ENCODE measurements at regions not wholly inside any gene's neighbourhood (a gene's known extent, or its start where the extent isn't known, plus 50 kb on each side); places are given as distances from the start of the nearest gene placed in this dataset.

GRCh38 chr2:240209493-240209892, 69.0 kb upstream of the OTOS start:
- H3K27ac ChIP-seq: no peak overlapping the region
- no peak for TF ChIP-seq CTCF (conservative IDR thresholded peaks at IDR 0.05)

DNA sequence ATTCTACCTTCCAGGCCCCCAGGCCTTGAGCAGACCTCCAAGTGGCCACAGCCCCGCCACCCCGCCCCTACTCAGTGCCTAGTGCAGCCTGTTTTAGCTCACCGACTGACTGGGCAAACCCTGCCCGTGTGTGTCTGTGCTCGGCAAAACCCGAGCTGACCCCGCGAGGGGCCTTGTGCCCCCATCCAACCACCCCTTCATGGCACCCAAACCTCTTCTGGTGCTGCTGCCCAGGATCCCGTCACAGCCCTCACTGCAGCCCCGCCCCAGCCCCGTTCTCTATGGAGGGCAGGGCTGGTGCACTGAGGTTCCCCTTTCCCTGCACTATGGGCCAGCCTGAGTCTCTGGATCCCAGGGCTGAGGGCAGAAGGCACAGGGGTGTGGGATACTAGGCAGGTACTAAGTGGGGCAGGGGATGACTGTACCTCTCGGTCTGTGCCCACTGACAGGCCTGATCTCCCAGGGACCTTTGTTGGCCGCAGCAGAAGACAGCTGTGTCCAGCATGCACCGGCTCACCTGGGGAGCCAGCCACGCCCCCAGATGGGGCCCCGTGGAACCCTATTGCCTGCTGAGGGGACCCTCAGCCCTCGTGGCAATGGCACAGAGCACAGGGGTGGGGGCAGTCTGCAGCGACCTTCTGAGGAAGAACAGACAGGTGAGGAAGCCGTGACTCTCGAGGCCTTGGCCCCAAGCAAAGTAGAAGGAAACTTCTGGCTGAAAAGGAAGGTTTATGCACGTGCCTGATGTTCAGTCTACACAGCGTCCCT, 69.9 kb upstream of the OTOS start:
- no peak for TF ChIP-seq CTCF (conservative IDR thresholded peaks at IDR 0.05)
- no peak overlapping the region for H3K27ac ChIP-seq

GRCh38 chr2:240211096-240211495, 70.6 kb upstream of the OTOS start:
- TF ChIP-seq CTCF (conservative IDR thresholded peaks at IDR 0.05): no peak
- no peak overlapping the region for H3K27ac ChIP-seq

DNA sequence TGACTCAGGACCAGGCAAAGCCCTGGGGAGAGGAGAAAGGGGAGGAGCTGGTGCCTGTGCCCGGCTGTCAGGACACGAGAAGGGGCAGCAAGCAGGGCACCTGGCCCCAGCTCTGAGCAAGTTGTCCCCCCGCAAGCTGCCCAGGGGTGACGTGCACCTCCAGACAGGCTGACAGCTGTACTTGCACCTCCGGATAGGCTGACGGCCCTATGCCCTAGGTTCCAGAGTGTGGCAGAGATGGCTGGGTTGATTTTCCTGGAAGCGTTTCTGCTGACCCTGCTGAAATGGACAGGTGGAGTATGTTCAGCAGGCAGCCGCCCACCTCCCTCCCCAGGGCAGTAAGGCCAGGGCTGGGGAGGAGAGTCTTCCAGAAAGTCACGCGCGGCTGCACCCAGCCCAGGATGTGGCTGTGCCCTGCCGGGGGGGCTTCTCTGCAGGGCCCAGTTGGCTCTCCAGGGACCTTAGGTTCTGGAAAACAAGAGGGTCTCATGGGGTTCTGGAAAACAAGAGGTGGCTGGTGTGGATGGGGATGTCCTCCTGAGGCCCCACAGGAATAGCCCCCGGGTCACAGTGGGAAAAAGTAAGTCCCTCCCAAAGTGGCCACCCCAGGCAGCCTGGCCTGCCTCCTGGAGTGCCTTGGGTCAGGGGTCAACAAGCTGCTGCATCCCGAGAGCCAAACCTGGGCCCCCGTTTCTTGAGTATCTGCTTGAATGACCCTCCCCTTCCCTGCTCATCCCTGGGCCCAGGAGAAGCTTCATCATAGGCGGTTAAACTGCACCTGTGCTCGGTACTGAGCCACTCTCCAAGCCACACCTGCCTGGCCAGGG, 71.4 kb upstream of the OTOS start:
- H3K27ac ChIP-seq: no peak overlapping the region
- no peak for TF ChIP-seq CTCF (conservative IDR thresholded peaks at IDR 0.05)

DNA sequence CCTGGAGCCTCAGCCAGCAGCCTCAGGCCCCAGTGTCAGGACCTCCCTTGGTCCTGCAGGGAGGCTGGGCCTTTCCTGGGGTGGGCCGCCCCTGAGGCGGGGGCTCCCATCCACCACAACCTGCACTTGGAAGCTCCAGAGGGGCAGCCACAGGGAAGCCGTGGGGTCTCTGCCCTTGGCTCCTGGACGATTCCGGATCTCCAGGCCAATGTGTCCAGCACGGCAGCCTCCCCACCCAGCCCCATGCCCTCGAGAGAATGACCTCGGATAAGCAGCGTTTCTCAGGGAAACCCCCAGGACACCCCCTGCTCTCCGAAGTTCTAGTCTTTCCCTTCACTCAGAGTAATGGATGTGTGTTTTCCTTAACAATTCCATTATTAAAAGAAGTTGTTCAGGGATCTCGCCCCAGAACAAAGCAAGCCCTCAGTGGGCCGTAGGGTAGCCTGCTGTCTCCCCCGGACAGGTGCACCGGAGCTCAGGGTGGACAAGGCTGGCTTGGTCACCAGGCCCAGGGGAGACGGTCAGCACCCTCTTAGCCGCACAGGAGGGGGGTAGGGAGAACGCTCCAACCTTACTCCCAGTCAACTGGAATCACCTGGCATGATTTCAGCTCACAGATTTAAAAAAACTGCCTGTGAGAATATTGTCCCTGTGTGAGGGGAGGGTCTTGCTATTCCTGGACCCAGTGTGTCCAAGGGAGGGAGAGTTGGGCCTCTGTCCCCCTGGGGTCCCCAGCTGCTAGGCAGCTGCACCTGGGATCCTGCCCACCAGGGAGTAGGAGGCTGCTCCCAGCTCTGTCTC, 72.2 kb upstream of the OTOS start:
- TF ChIP-seq CTCF (conservative IDR thresholded peaks at IDR 0.05): no peak
- no peak overlapping the region for H3K27ac ChIP-seq

- no peak overlapping the region for H3K27ac ChIP-seq
- no peak for TF ChIP-seq CTCF (conservative IDR thresholded peaks at IDR 0.05)
Observed at GRCh38 chr2:240213226-240213475, 72.7 kb upstream of the OTOS start.

Data from VCaP (cell line).